DND-41 (cell line): ENCODE measurements at regions not wholly inside any gene's neighbourhood (a gene's known extent, or its start where the extent isn't known, plus 50 kb on each side); places are given as distances from the start of the nearest gene placed in this dataset.

Experiments
- EZH2 ChIP-seq: IDR thresholded peaks from 3 replicates; pipeline ENCODE4 v1.6.1; 2012; ENCODE audit warnings: borderline replicate concordance, low read depth, mild to moderate bottlenecking, moderate library complexity, low read length, inconsistent platforms; ENCODE audit not compliant: severe bottlenecking
- TF ChIP-seq, protein P1 (sequence below): IDR thresholded peaks from 2 replicates; pipeline ENCODE4 v1.5.1; 2012; ENCODE audit warnings: borderline replicate concordance, low read length, moderate library complexity, mild to moderate bottlenecking; ENCODE audit not compliant: poor library complexity, severe bottlenecking; ENCODE audit errors: extremely low read depth

DNA sequence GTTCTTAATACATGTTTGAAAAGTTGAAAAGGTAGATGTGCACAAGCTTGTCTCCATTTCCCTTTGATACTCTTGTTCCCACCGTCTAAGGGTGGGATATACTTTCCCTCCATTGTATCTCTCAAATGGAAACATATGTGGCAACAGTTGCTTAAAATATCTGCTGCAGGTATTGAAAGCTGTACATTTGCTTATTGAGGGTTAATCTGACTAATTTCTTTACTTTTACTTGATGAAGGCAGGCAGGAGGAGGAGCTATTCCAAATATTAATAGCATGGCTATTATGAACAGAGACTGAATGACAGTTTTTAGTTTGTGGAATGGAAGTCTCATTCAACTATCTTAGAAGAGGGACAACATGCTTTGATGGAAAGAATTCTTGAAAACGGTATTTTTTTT, 103.8 kb downstream of the SLC10A2 start:
- TF ChIP-seq, protein P1, sequence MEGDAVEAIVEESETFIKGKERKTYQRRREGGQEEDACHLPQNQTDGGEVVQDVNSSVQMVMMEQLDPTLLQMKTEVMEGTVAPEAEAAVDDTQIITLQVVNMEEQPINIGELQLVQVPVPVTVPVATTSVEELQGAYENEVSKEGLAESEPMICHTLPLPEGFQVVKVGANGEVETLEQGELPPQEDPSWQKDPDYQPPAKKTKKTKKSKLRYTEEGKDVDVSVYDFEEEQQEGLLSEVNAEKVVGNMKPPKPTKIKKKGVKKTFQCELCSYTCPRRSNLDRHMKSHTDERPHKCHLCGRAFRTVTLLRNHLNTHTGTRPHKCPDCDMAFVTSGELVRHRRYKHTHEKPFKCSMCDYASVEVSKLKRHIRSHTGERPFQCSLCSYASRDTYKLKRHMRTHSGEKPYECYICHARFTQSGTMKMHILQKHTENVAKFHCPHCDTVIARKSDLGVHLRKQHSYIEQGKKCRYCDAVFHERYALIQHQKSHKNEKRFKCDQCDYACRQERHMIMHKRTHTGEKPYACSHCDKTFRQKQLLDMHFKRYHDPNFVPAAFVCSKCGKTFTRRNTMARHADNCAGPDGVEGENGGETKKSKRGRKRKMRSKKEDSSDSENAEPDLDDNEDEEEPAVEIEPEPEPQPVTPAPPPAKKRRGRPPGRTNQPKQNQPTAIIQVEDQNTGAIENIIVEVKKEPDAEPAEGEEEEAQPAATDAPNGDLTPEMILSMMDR = no peak
- no peak for TF ChIP-seq EZH2
